Activated naive CD8-positive, alpha-beta T cell treated with anti-CD3 and anti-CD28 coated beads, Interleukin-2, amount 10 ng/mL, durations not matched to agents 7 days and 5 days (primary cell): ENCODE measurements at regions not wholly inside any gene's neighbourhood (a gene's known extent, or its start where the extent isn't known, plus 50 kb on each side); places are given as distances from the start of the nearest gene placed in this dataset.

Source experiments
- ATAC-seq: fragments of 150-1000 bp; cut with Tn5 transposase; one replicate; pipeline ENCODE4 v1.10.0; 2021; ENCODE audit warnings: low read depth, moderate library complexity
- POLR2A ChIA-PET: fragments of 350-600 bp; sonication (Branson Sonifier 250); formaldehyde crosslinking; loops from one replicate; lab custom pipeline; 2021; ENCODE audit warnings: antibody characterized with exemption; lab: Charles Lee
- DNase-seq: peaks from one replicate; pipeline ENCODE4 v3.0.0; 2021
- H3K27ac Mint-ChIP-seq: one replicate; pipeline ENCODE4 v1.8.0; 2022; ENCODE audit warnings: mild to moderate bottlenecking, mixed read lengths
- H3K27me3 Mint-ChIP-seq: one replicate; pipeline ENCODE4 v1.8.0; 2022; ENCODE audit warnings: mild to moderate bottlenecking, moderate library complexity, mixed read lengths
- H3K36me3 Mint-ChIP-seq: one replicate; pipeline ENCODE4 v1.8.0; 2021; ENCODE audit warnings: mild to moderate bottlenecking, mixed read lengths
- H3K4me1 Mint-ChIP-seq: one replicate; pipeline ENCODE4 v1.8.0; 2021; ENCODE audit warnings: mixed read lengths
- H3K4me3 Mint-ChIP-seq: one replicate; pipeline ENCODE4 v1.8.0; 2022; ENCODE audit warnings: mild to moderate bottlenecking, moderate library complexity, mixed read lengths
- H3K9me3 Mint-ChIP-seq: one replicate; pipeline ENCODE4 v1.8.0; 2021; ENCODE audit warnings: mixed read lengths

GRCh38 chr14:44142006-44142405 is 365.1 kb downstream of the FSCB start:
- no peaks in the 10 kb centered on the region for H3K27me3 Mint-ChIP-seq
- no peaks in the 10 kb centered on the region for H3K36me3 Mint-ChIP-seq
- peaks cover 2% of the 10 kb centered on the region for H3K9me3 Mint-ChIP-seq
- DNase-seq (no peak), ATAC-seq (no peak)
- POLR2A ChIA-PET = no interaction called here
- no peak overlapping the region for H3K27ac Mint-ChIP-seq
- no peaks in the 10 kb centered on the region for H3K4me1 Mint-ChIP-seq
- H3K4me3 Mint-ChIP-seq = no peak overlapping the region

- ATAC-seq = no peak
- Mint-ChIP-seq H3K27ac (no peak overlapping the region), H3K4me3 (no peak overlapping the region), H3K4me1 (no peaks in the 10 kb centered on the region), H3K9me3 (no peaks in the 10 kb centered on the region), H3K27me3 (no peaks in the 10 kb centered on the region), H3K36me3 (no peaks in the 10 kb centered on the region)
- DNase-seq = no peak
- POLR2A ChIA-PET = no interaction called here
These were observed 371.1 kb downstream of the FSCB start for GRCh38 chr14:44135972-44136371.

GRCh38 chr14:44131861-44132260 is 375.2 kb downstream of the FSCB start:
- POLR2A ChIA-PET = no interaction called here
- no peaks in the 10 kb centered on the region for H3K4me1 Mint-ChIP-seq
- H3K36me3 Mint-ChIP-seq = no peaks in the 10 kb centered on the region
- no peak for ATAC-seq
- H3K27ac Mint-ChIP-seq = no peak overlapping the region
- no peak overlapping the region for H3K4me3 Mint-ChIP-seq
- peaks cover 1% of the 10 kb centered on the region for H3K9me3 Mint-ChIP-seq
- DNase-seq = no peak
- H3K27me3 Mint-ChIP-seq = no peaks in the 10 kb centered on the region

GRCh38 chr14:44113769-44114730 is 393.0 kb downstream of the FSCB start:
- H3K4me3 Mint-ChIP-seq = no peak overlapping the region
- POLR2A ChIA-PET = no interaction called here
- peaks cover 10% of the 10 kb centered on the region for H3K9me3 Mint-ChIP-seq
- H3K4me1 Mint-ChIP-seq = no peaks in the 10 kb centered on the region
- H3K27ac Mint-ChIP-seq = no peak overlapping the region
- H3K36me3 Mint-ChIP-seq = no peaks in the 10 kb centered on the region
- DNase-seq (no peak), ATAC-seq (no peak)
- H3K27me3 Mint-ChIP-seq = no peaks in the 10 kb centered on the region

- Mint-ChIP-seq H3K9me3 (peaks cover 10% of the 10 kb centered on the region), H3K27me3 (no peaks in the 10 kb centered on the region), H3K36me3 (no peaks in the 10 kb centered on the region), H3K4me3 (no peak overlapping the region), H3K27ac (no peak overlapping the region), H3K4me1 (no peaks in the 10 kb centered on the region)
- ATAC-seq = no peak
- no peak for DNase-seq
- POLR2A ChIA-PET = no interaction called here
These were observed 394.2 kb downstream of the FSCB start for GRCh38 chr14:44112774-44113460.

- POLR2A ChIA-PET = no interaction called here
- Mint-ChIP-seq H3K27me3 (no peaks in the 10 kb centered on the region), H3K9me3 (peaks cover 1% of the 10 kb centered on the region), H3K4me1 (no peaks in the 10 kb centered on the region), H3K27ac (no peak overlapping the region), H3K4me3 (no peak overlapping the region), H3K36me3 (no peaks in the 10 kb centered on the region)
- no peak for DNase-seq
- ATAC-seq = no peak
These were observed 398.0 kb downstream of the FSCB start for GRCh38 chr14:44109036-44109435.

GRCh38 chr14:44108601-44109000 is 398.5 kb downstream of the FSCB start:
- POLR2A ChIA-PET = no interaction called here
- H3K27me3 Mint-ChIP-seq = no peaks in the 10 kb centered on the region
- no peak overlapping the region for H3K4me3 Mint-ChIP-seq
- H3K27ac Mint-ChIP-seq = no peak overlapping the region
- DNase-seq = no peak
- no peaks in the 10 kb centered on the region for H3K36me3 Mint-ChIP-seq
- H3K4me1 Mint-ChIP-seq = no peaks in the 10 kb centered on the region
- H3K9me3 Mint-ChIP-seq = peaks cover 1% of the 10 kb centered on the region
- no peak for ATAC-seq

GRCh38 chr14:44107156-44107555 is 399.9 kb downstream of the FSCB start:
- POLR2A ChIA-PET = no interaction called here

GRCh38 chr14:44099743-44100488 is 407.2 kb downstream of the FSCB start:
- H3K36me3 Mint-ChIP-seq = no peaks in the 10 kb centered on the region

More at GRCh38 chr14:44107156-44107555, 399.9 kb downstream of the FSCB start:
- no peak for ATAC-seq
- Mint-ChIP-seq H3K4me3 (no peak overlapping the region), H3K27me3 (no peaks in the 10 kb centered on the region), H3K27ac (no peak overlapping the region), H3K4me1 (no peaks in the 10 kb centered on the region), H3K9me3 (peaks cover 1% of the 10 kb centered on the region), H3K36me3 (no peaks in the 10 kb centered on the region)
- no peak for DNase-seq

GRCh38 chr14:44081146-44081545 is 425.9 kb downstream of the FSCB start:
- DNase-seq (no peak), ATAC-seq (no peak)
- Mint-ChIP-seq H3K4me3 (no peak overlapping the region), H3K9me3 (peaks cover 8% of the 10 kb centered on the region), H3K27me3 (no peaks in the 10 kb centered on the region), H3K27ac (no peak overlapping the region), H3K4me1 (no peaks in the 10 kb centered on the region), H3K36me3 (no peaks in the 10 kb centered on the region)
- POLR2A ChIA-PET = no interaction called here

More at GRCh38 chr14:44099743-44100488, 407.2 kb downstream of the FSCB start:
- DNase-seq = no peak
- H3K27me3 Mint-ChIP-seq = no peaks in the 10 kb centered on the region
- POLR2A ChIA-PET = no interaction called here
- peaks cover 2% of the 10 kb centered on the region for H3K9me3 Mint-ChIP-seq
- no peak overlapping the region for H3K4me3 Mint-ChIP-seq
- no peak overlapping the region for H3K27ac Mint-ChIP-seq
- H3K4me1 Mint-ChIP-seq = no peaks in the 10 kb centered on the region
- ATAC-seq = no peak

- H3K9me3 Mint-ChIP-seq = peaks cover 2% of the 10 kb centered on the region
- no peaks in the 10 kb centered on the region for H3K27me3 Mint-ChIP-seq
- H3K4me3 Mint-ChIP-seq = no peak overlapping the region
- H3K27ac Mint-ChIP-seq = no peak overlapping the region
- ATAC-seq (no peak), DNase-seq (no peak)
- H3K4me1 Mint-ChIP-seq = no peaks in the 10 kb centered on the region
- no peaks in the 10 kb centered on the region for H3K36me3 Mint-ChIP-seq
- POLR2A ChIA-PET = no interaction called here
These were observed 437.0 kb downstream of the FSCB start for GRCh38 chr14:44070046-44070445.

GRCh38 chr14:44053422-44053821 is 453.7 kb downstream of the FSCB start:
- no peak for DNase-seq
- Mint-ChIP-seq H3K9me3 (no peaks in the 10 kb centered on the region), H3K4me3 (no peak overlapping the region), H3K36me3 (no peaks in the 10 kb centered on the region), H3K27ac (no peak overlapping the region), H3K27me3 (no peaks in the 10 kb centered on the region), H3K4me1 (no peaks in the 10 kb centered on the region)
- POLR2A ChIA-PET = no interaction called here
- no peak for ATAC-seq

GRCh38 chr14:44041700-44042099 is 465.4 kb downstream of the FSCB start:
- no peak overlapping the region for H3K4me3 Mint-ChIP-seq
- no peaks in the 10 kb centered on the region for H3K4me1 Mint-ChIP-seq
- no peaks in the 10 kb centered on the region for H3K27me3 Mint-ChIP-seq
- H3K36me3 Mint-ChIP-seq = no peaks in the 10 kb centered on the region
- H3K27ac Mint-ChIP-seq = no peak overlapping the region
- POLR2A ChIA-PET = no interaction called here
- DNase-seq = no peak
- no peak for ATAC-seq
- H3K9me3 Mint-ChIP-seq = peaks cover 11% of the 10 kb centered on the region
